HG02973 (cell line): ENCODE measurements at regions not wholly inside any gene's neighbourhood (a gene's known extent, or its start where the extent isn't known, plus 50 kb on each side); places are given as distances from the start of the nearest gene placed in this dataset.

Experiments
- ATAC-seq: cut with Tn5 transposase; IDR thresholded peaks from one replicate; pipeline ENCODE4 v1.9.1; 2021; ENCODE audit warnings: moderate library complexity; ENCODE audit not compliant: unreplicated experiment

GRCh38 chr6:18667612-18668011 lies 280.5 kb downstream of the RNF144B start:
- no peak for ATAC-seq

GRCh38 chr6:18668994-18669393 lies 281.8 kb downstream of the RNF144B start:
- ATAC-seq, result no peak

GRCh38 chr6:18672852-18673251 lies 285.7 kb downstream of the RNF144B start:
- no peak for ATAC-seq

- no peak for ATAC-seq
Observed at GRCh38 chr6:18674346-18674745, 287.2 kb downstream of the RNF144B start.

GRCh38 chr6:18675881-18676280 lies 288.7 kb downstream of the RNF144B start:
- ATAC-seq, result no peak

GRCh38 chr6:18676548-18676947 lies 289.4 kb downstream of the RNF144B start:
- ATAC-seq, result no peak

- ATAC-seq, result no peak
Observed at GRCh38 chr6:18680842-18681241, 293.7 kb downstream of the RNF144B start.

- ATAC-seq, result no peak
Observed at GRCh38 chr6:18681832-18682503, 294.8 kb downstream of the RNF144B start.

GRCh38 chr6:18684343-18684742 lies 297.2 kb downstream of the RNF144B start:
- no peak for ATAC-seq

- no peak for ATAC-seq
Observed at GRCh38 chr6:18692929-18693685, 306.0 kb downstream of the RNF144B start.

- ATAC-seq, result no peak
Observed at GRCh38 chr6:18693881-18694280, 306.7 kb downstream of the RNF144B start.

- ATAC-seq, result no peak
Observed at GRCh38 chr6:18703546-18703945, 316.4 kb downstream of the RNF144B start.

GRCh38 chr6:18707714-18708439 lies 320.7 kb downstream of the RNF144B start:
- no peak for ATAC-seq

GRCh38 chr6:18712595-18712994 lies 325.4 kb downstream of the RNF144B start:
- ATAC-seq, result no peak

GRCh38 chr6:18720075-18720474 lies 332.9 kb downstream of the RNF144B start:
- no peak for ATAC-seq

- ATAC-seq, result no peak
Observed at GRCh38 chr6:18724056-18724455, 336.9 kb downstream of the RNF144B start.

GRCh38 chr6:18725449-18725848 lies 338.3 kb downstream of the RNF144B start:
- ATAC-seq, result no peak

GRCh38 chr6:18733921-18734550 lies 346.9 kb downstream of the RNF144B start:
- ATAC-seq, result no peak

- no peak for ATAC-seq
Observed at GRCh38 chr6:18741741-18742140, 354.6 kb downstream of the RNF144B start.

GRCh38 chr6:18742406-18742805 lies 355.3 kb downstream of the RNF144B start:
- ATAC-seq, result no peak

- ATAC-seq, result no peak
Observed at GRCh38 chr6:18746727-18747126, 359.6 kb downstream of the RNF144B start.
